ENCODE measurements at regions not wholly inside any gene's neighbourhood (a gene's known extent, or its start where the extent isn't known, plus 50 kb on each side); places are given as distances from the start of the nearest gene placed in this dataset.

DNA sequence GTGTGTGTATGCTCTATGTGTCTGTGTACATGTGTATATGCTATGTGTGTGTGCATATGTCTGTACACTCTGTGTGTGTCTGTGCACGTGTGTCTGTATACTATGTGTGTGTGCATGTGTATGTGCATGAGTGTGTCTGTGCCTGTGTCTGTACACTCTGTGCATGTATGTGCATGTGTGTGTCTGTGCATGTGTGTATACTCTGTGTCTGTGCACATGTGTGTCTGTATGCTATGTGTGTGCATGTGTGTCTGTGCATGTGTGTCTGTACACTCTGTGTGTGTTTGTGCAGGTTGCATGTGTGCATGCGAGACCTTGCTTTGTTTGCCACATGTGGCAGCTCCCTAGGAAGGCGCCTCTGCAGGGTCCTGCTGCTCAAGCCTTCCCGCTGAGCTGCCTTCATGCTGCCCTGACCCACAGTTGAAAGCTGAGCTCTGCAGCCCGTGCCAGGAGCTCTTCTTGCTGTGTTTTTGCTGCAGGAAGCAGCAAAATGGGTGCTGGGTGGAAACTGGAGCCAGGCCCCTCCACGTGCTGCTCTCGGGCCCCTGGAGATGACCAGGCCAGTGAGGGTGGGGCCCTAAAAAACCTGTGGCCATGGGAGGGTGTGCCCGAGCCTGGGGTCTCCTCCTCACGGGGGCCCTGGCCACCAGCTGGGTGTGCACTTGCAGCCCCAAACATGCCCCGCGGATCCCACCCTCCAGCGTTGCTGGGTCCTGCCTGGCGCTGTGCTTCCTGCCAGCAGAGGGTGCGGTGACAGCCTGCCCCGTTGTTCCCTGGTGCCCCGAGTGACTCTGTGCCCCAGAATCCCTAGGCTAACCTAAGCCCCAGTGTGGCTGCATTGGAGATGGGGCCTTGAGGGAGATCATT is 109.1 kb downstream of the DACT2 start:
- in situ Hi-C loops (cut with MboI; ENCODE audit: low sequenced_read_pairs in 4 of 4) = no loop called here
- DNase-seq (no peak), ATAC-seq (no peak)

GRCh38 chr6:168209420-168209819 is 110.2 kb downstream of the DACT2 start:
- ATAC-seq (no peak), DNase-seq (no peak)
- Histone ChIP-seq H3K27ac (no peak overlapping the region), H3K36me3 (no peaks in the 10 kb centered on the region), H3K9me3 (no peaks in the 10 kb centered on the region), H3K27me3 (no peaks in the 10 kb centered on the region), H3K4me1 (no peaks in the 10 kb centered on the region), H3K4me3 (no peak overlapping the region)
- TF ChIP-seq POLR2A (IDR thresholded peaks at IDR 0.05) (no peak), CTCF (IDR thresholded peaks at IDR 0.05 in 4 of 5, conservative IDR thresholded peaks at IDR 0.05 in 1 of 5) (no peak)
- intact Hi-C loops (cut with DNase I; ENCODE audit: low total_unique reads) (no loop called here), in situ Hi-C loops (cut with MboI; ENCODE audit: low sequenced_read_pairs in 4 of 4) (no loop called here)

More for the DNA sequence above, 109.1 kb downstream of the DACT2 start:
- H3K27ac ChIP-seq = no peak overlapping the region
- TF ChIP-seq POLR2A (IDR thresholded peaks at IDR 0.05) = no peak
- no peak for TF ChIP-seq CTCF (IDR thresholded peaks at IDR 0.05 in 4 of 5, conservative IDR thresholded peaks at IDR 0.05 in 1 of 5)
- intact Hi-C loops (cut with DNase I; ENCODE audit: low total_unique reads) = no loop called here
- no peaks in the 10 kb centered on the region for H3K9me3 ChIP-seq
- no peaks in the 10 kb centered on the region for H3K27me3 ChIP-seq
- H3K36me3 ChIP-seq = no peaks in the 10 kb centered on the region
- H3K4me1 ChIP-seq = no peaks in the 10 kb centered on the region
- H3K4me3 ChIP-seq = no peak overlapping the region

DNA sequence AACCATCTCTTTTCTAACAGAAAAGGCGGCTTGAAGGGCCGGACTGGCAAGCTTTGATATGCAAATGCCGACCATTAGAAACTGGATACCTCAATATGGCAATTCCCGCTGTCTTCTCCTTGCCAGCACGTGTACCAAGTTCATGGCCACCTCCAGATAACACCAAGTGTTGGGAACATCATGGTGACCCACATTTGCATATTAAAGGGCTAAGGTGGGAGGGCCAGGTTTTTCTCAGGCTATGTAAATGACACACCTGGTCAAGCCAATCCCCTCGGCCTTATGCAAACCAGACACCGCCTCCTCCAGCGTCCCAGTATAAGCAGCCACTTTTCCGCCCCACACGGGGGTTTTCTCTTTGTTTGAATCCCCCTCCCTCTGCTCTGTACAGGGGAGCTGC is 110.7 kb downstream of the DACT2 start:
- H3K27me3 ChIP-seq = no peaks in the 10 kb centered on the region
- H3K4me3 ChIP-seq = no peak overlapping the region
- no peaks in the 10 kb centered on the region for H3K36me3 ChIP-seq
- in situ Hi-C loops (cut with MboI; ENCODE audit: low sequenced_read_pairs in 4 of 4) (no loop called here), intact Hi-C loops (cut with DNase I; ENCODE audit: low total_unique reads) (no loop called here)
- no peaks in the 10 kb centered on the region for H3K9me3 ChIP-seq
- no peak for TF ChIP-seq CTCF (IDR thresholded peaks at IDR 0.05 in 4 of 5, conservative IDR thresholded peaks at IDR 0.05 in 1 of 5)
- TF ChIP-seq POLR2A (IDR thresholded peaks at IDR 0.05) = no peak
- no peak for ATAC-seq
- no peak for DNase-seq
- no peak overlapping the region for H3K27ac ChIP-seq
- no peaks in the 10 kb centered on the region for H3K4me1 ChIP-seq

DNA sequence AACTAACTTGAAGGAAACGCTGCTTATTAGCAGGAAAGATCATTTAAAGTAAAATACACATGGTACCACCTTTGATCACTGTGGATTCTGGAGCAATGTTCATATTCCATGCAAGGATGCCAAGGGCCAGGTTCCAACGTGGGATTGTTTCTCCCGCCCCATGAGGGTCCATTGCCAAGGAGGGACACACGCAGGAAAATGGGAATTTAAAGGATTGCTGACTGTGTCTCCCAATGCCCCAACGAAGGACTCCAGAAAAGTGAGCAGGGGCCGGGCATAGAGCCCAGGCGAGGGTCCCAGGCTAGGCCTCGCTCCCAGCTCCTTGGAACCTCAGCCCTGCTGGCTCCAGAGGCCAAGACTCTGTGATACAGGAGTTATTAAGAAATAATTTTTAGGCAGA is 111.2 kb downstream of the DACT2 start:
- no peaks in the 10 kb centered on the region for H3K4me1 ChIP-seq
- in situ Hi-C loops (cut with MboI; ENCODE audit: low sequenced_read_pairs in 4 of 4) (no loop called here), intact Hi-C loops (cut with DNase I; ENCODE audit: low total_unique reads) (no loop called here)
- DNase-seq (no peak), ATAC-seq (no peak)
- H3K4me3 ChIP-seq = no peak overlapping the region
- no peaks in the 10 kb centered on the region for H3K9me3 ChIP-seq
- TF ChIP-seq POLR2A (IDR thresholded peaks at IDR 0.05) (no peak), CTCF (IDR thresholded peaks at IDR 0.05 in 4 of 5, conservative IDR thresholded peaks at IDR 0.05 in 1 of 5) (no peak)
- no peak overlapping the region for H3K27ac ChIP-seq
- H3K36me3 ChIP-seq = no peaks in the 10 kb centered on the region
- no peaks in the 10 kb centered on the region for H3K27me3 ChIP-seq

All from gastrocnemius medialis (tissue), 4 donors.